Epithelial cell of esophagus (primary cell): ENCODE measurements at regions not wholly inside any gene's neighbourhood (a gene's known extent, or its start where the extent isn't known, plus 50 kb on each side); places are given as distances from the start of the nearest gene placed in this dataset.
"Not testable (repeated sequence)": the region's sequence is repeated elsewhere in the genome, so short reads cannot be mapped to it uniquely, and the experiment has no call there.

ENCODE experiments used
- DNase-seq: peaks from one replicate; pipeline ENCODE4 v3.0.0; 2010; ENCODE audit warnings: low read depth
- H3K4me3 ChIP-seq: 2 replicates; pipeline ENCODE4 v1.5.1; 2011; ENCODE audit warnings: mild to moderate bottlenecking, low read length, control low read depth
- CTCF ChIP-seq: IDR thresholded peaks from 2 replicates; pipeline ENCODE4 v1.5.1; 2011; ENCODE audit warnings: low read depth, mild to moderate bottlenecking, low read length, control low read depth, inconsistent platforms; ENCODE audit not compliant: insufficient read depth; ENCODE audit errors: missing control alignments

GRCh38 chr7:81143856-81144255 is 225.0 kb upstream of the SEMA3C start:
- H3K4me3 ChIP-seq = no peak overlapping the region
- no peak for DNase-seq
- TF ChIP-seq CTCF = no peak

- H3K4me3 ChIP-seq, DNase-seq: not testable (repeated sequence)
Measured at GRCh38 chr7:81141257-81142205, 222.7 kb upstream of the SEMA3C start.

GRCh38 chr7:81140775-81141174 is 221.9 kb upstream of the SEMA3C start:
- DNase-seq = no peak
- TF ChIP-seq CTCF = no peak
- no peak overlapping the region for H3K4me3 ChIP-seq

- no peak for DNase-seq
- H3K4me3 ChIP-seq = no peak overlapping the region
- no peak for TF ChIP-seq CTCF
Measured at GRCh38 chr7:81140252-81140651, 221.4 kb upstream of the SEMA3C start.

- no peak for DNase-seq
- no peak overlapping the region for H3K4me3 ChIP-seq
- TF ChIP-seq CTCF = no peak
Measured at GRCh38 chr7:81138870-81139269, 220.0 kb upstream of the SEMA3C start.

- TF ChIP-seq CTCF = no peak
- no peak overlapping the region for H3K4me3 ChIP-seq
- no peak for DNase-seq
Measured at GRCh38 chr7:81135324-81135723, 216.5 kb upstream of the SEMA3C start.

- no peak for TF ChIP-seq CTCF
- H3K4me3 ChIP-seq = no peak overlapping the region
- DNase-seq = no peak
Measured at GRCh38 chr7:81128011-81128410, 209.2 kb upstream of the SEMA3C start.
